Stomach (tissue), 8 donors: ENCODE measurements at regions not wholly inside any gene's neighbourhood (a gene's known extent, or its start where the extent isn't known, plus 50 kb on each side); places are given as distances from the start of the nearest gene placed in this dataset.
"Not testable (repeated sequence)": the region's sequence is repeated elsewhere in the genome, so short reads cannot be mapped to it uniquely, and the experiment has no call there.

ENCODE experiments used
- DNase-seq, 2 donors: peaks; one replicate each; pipeline versions ENCODE4 v3.0.0 to v3.0.0-alpha.2; 2013 to 2019
- H3K27ac ChIP-seq, 5 donors: fragments of 200-600 bp in 4 of 5; sonication (generic) in 4 of 5; one replicate each; pipeline ENCODE4 v1.5.1; 2013 to 2019; ENCODE audit warnings: mild to moderate bottlenecking in 1 of 5, moderate library complexity in 1 of 5
- H3K27me3 ChIP-seq, 3 donors: fragments of 200-600 bp; sonication (generic); one replicate each; pipeline ENCODE4 v1.5.1; 2017 to 2019; ENCODE audit warnings: mixed run types in 1 of 3
- H3K36me3 ChIP-seq, 4 donors: fragments of 200-600 bp; sonication (generic); 1 replicate in 3 of 4; 2 replicates in 1 of 4; pipeline ENCODE4 v1.5.1; 2016 to 2019
- H3K4me1 ChIP-seq, 4 donors: fragments of 200-600 bp; sonication (generic); one replicate each; pipeline ENCODE4 v1.5.1; 2016 to 2019
- H3K4me3 ChIP-seq, 4 donors: fragments of 200-600 bp; sonication (generic) in 3 of 4; one replicate each; pipeline ENCODE4 v1.5.1; 2016 to 2019; ENCODE audit warnings: mild to moderate bottlenecking in 1 of 4
- H3K9me3 ChIP-seq, 4 donors: fragments of 200-600 bp; sonication (generic); one replicate each; pipeline ENCODE4 v1.5.1; 2016 to 2019
- CTCF ChIP-seq, 7 experiments: fragments of 450-650 bp in 4 of 7; fragments of 200-600 bp in 3 of 7; sonication (generic) in 3 of 7; IDR thresholded peaks; one replicate each; pipeline ENCODE4 v1.5.1; 2016 to 2019; ENCODE audit warnings: antibody characterized with exemption in 7 of 7, control low read depth in 2 of 7, mild to moderate bottlenecking in 1 of 7
- EP300 ChIP-seq: sonication (generic); formaldehyde crosslinking; IDR thresholded peaks from one replicate; pipeline ENCODE4 v1.6.1; 2017; ENCODE audit warnings: antibody characterized with exemption
- POLR2A ChIP-seq, 4 donors: fragments of 450-650 bp; IDR thresholded peaks; one replicate each; pipeline ENCODE4 v1.6.1; 2016; ENCODE audit warnings: antibody characterized with exemption in 4 of 4, control low read depth in 2 of 4, mild to moderate bottlenecking in 1 of 4, moderate library complexity in 1 of 4
- POLR2AphosphoS5 ChIP-seq, 3 donors: sonication (generic); formaldehyde crosslinking; IDR thresholded peaks; one replicate each; pipeline ENCODE4 v1.6.1; 2016; ENCODE audit warnings: antibody characterized with exemption in 3 of 3
- WGBS, 5 donors: extraction: QIAGEN DNeasy Blood & Tissue Kit in 3 of 5; methylation state at CpG; one replicate each; pipeline versions ENCODE4 v1.1.5 to v1.1.7; 2013 to 2018; 5-methylcytosine and 5-hydroxymethylcytosine counted together
- intact Hi-C: fragments of 100-400 bp; cut with DNase I; formaldehyde crosslinking; loops from one replicate; pipeline ENCODE4 v1.15.1; 2023; ENCODE audit warnings: low total_unique reads
- donor health status: healthy with polysubstance abuse.
- donor health status: Bipolar disorder and iron deficiency.
- donor health status: healthy.

- WGBS, 5 donors = 56 to 69% (median 59%) methylated on average over 3 of the region's 3 CpGs
- H3K27me3 ChIP-seq = no peaks in the 10 kb centered on the region
- TF ChIP-seq POLR2A (IDR thresholded peaks at IDR 0.05) = no peak
- no peak for TF ChIP-seq CTCF (IDR thresholded peaks at IDR 0.05)
- TF ChIP-seq POLR2AphosphoS5 (IDR thresholded peaks at IDR 0.05) = no peak
- no peak for TF ChIP-seq EP300
- peaks cover 0 to 11% (median 0%) of the 10 kb centered on the region in 4 donors for H3K9me3 ChIP-seq
- no peak for DNase-seq
- no peaks in the 10 kb centered on the region for H3K4me1 ChIP-seq
- no peaks in the 10 kb centered on the region for H3K36me3 ChIP-seq
- H3K27ac ChIP-seq = no peak overlapping the region
- H3K4me3 ChIP-seq = no peak overlapping the region
- intact Hi-C loops = no loop called here
Observed at GRCh38 chr11:98365190-98365589, 655.6 kb upstream of the CNTN5 start.

GRCh38 chr11:98365941-98366340 lies 654.8 kb upstream of the CNTN5 start:
- no peak for TF ChIP-seq CTCF (IDR thresholded peaks at IDR 0.05)
- TF ChIP-seq POLR2AphosphoS5 (IDR thresholded peaks at IDR 0.05) = no peak
- TF ChIP-seq POLR2A (IDR thresholded peaks at IDR 0.05) = no peak
- no peak for TF ChIP-seq EP300
- H3K4me1 ChIP-seq = no peaks in the 10 kb centered on the region
- H3K27me3 ChIP-seq = no peaks in the 10 kb centered on the region
- intact Hi-C loops = no loop called here
- no peak overlapping the region for H3K4me3 ChIP-seq
- H3K27ac ChIP-seq = no peak overlapping the region
- WGBS, 5 donors = 71 to 81% (median 78%) methylated on average over 2 of the region's 2 CpGs
- H3K9me3 ChIP-seq = peaks cover 0 to 11% (median 0%) of the 10 kb centered on the region in 4 donors
- DNase-seq = no peak
- no peaks in the 10 kb centered on the region for H3K36me3 ChIP-seq

GRCh38 chr11:98390391-98390790 lies 630.4 kb upstream of the CNTN5 start:
- DNase-seq = no peak
- Histone ChIP-seq H3K4me3 (no peak overlapping the region), H3K27ac (no peak overlapping the region), H3K36me3 (no peaks in the 10 kb centered on the region), H3K9me3 (no peaks in the 10 kb centered on the region), H3K27me3 (no peaks in the 10 kb centered on the region), H3K4me1 (no peaks in the 10 kb centered on the region)
- intact Hi-C loops = no loop called here
- TF ChIP-seq POLR2A (IDR thresholded peaks at IDR 0.05) (no peak), POLR2AphosphoS5 (IDR thresholded peaks at IDR 0.05) (no peak), CTCF (IDR thresholded peaks at IDR 0.05) (no peak), EP300 (no peak)
- 79 to 92% (median 86%) methylated on average over 2 of the region's 2 CpGs for WGBS, 5 donors

GRCh38 chr11:98394500-98394899 lies 626.2 kb upstream of the CNTN5 start:
- H3K9me3 ChIP-seq, DNase-seq, H3K27ac ChIP-seq, H3K4me1 ChIP-seq, H3K4me3 ChIP-seq, H3K36me3 ChIP-seq, H3K27me3 ChIP-seq, intact Hi-C loops: not testable (repeated sequence)
- WGBS, 5 donors = 82 to 91% (median 88%) methylated on average over 4 of the region's 4 CpGs

- Histone ChIP-seq H3K36me3 (no peaks in the 10 kb centered on the region), H3K27me3 (no peaks in the 10 kb centered on the region), H3K4me3 (no peak overlapping the region), H3K9me3 (no peaks in the 10 kb centered on the region), H3K4me1 (no peaks in the 10 kb centered on the region), H3K27ac (no peak overlapping the region)
- DNase-seq = no peak
- intact Hi-C loops = no loop called here
- no peak for TF ChIP-seq POLR2AphosphoS5 (IDR thresholded peaks at IDR 0.05)
- TF ChIP-seq EP300 = no peak
- TF ChIP-seq POLR2A (IDR thresholded peaks at IDR 0.05) = no peak
- TF ChIP-seq CTCF (IDR thresholded peaks at IDR 0.05) = no peak
Observed at GRCh38 chr11:98398508-98398907, 622.2 kb upstream of the CNTN5 start.
